ENCODE measurements at regions not wholly inside any gene's neighbourhood (a gene's known extent, or its start where the extent isn't known, plus 50 kb on each side); places are given as distances from the start of the nearest gene placed in this dataset.

DNA sequence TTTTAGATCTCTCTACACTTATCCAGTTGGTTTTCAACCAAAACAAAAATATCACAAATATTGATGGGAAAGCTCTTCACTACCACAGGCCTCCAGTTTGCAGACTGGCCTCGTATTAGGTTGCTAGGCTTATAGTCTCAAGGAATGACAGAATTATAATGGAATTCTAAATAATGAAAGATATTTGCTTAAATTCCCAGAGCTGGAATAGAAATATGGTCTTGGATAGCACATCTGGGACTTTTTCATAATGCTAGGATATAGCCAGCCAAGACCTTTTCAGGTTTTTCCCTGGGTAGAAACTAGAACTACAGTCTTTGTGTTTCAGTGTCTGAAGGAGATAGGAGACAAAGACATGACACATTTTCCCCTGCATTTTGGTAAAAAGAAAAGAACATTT, 121.9 kb upstream of the STAC start:
- TF ChIP-seq, protein P1, sequence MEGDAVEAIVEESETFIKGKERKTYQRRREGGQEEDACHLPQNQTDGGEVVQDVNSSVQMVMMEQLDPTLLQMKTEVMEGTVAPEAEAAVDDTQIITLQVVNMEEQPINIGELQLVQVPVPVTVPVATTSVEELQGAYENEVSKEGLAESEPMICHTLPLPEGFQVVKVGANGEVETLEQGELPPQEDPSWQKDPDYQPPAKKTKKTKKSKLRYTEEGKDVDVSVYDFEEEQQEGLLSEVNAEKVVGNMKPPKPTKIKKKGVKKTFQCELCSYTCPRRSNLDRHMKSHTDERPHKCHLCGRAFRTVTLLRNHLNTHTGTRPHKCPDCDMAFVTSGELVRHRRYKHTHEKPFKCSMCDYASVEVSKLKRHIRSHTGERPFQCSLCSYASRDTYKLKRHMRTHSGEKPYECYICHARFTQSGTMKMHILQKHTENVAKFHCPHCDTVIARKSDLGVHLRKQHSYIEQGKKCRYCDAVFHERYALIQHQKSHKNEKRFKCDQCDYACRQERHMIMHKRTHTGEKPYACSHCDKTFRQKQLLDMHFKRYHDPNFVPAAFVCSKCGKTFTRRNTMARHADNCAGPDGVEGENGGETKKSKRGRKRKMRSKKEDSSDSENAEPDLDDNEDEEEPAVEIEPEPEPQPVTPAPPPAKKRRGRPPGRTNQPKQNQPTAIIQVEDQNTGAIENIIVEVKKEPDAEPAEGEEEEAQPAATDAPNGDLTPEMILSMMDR (IDR thresholded peaks at IDR 0.05), result no peak
- no peak for TF ChIP-seq EP300 (IDR thresholded peaks at IDR 0.05; ENCODE audit: low read depth)

All from transverse colon (tissue), 3 donors.